ENCODE measurements at regions not wholly inside any gene's neighbourhood (a gene's known extent, or its start where the extent isn't known, plus 50 kb on each side); places are given as distances from the start of the nearest gene placed in this dataset.

DNA sequence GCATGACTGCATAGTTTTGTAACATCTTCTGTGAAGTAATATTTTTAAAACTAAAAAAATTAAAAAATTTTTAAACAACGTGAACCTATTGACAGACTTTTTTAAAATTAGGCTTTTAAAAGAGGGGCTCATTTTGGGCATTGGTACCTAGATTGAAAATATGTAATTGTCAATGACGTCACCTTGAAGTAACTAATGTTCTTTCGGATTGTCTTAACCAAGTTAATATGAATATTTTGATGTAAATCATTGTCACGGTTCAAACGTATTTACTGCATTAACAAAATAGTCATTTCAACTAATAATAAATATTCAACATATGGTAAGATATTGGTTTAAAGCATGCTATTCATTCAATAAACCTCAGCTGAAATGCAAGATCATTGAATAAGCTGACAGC lies 719.8 kb downstream of the ANKRD7 start:
- no peak overlapping the region for H3K9ac ChIP-seq (ENCODE audit: low read depth in 1 of 2, low read length in 2 of 2)
- TF ChIP-seq SP1 (IDR thresholded peaks at IDR 0.05): no peak
- no peak for TF ChIP-seq NR2F2 (IDR thresholded peaks at IDR 0.05)
- TF ChIP-seq JUND (IDR thresholded peaks at IDR 0.05): no peak
- TF ChIP-seq, protein P1, sequence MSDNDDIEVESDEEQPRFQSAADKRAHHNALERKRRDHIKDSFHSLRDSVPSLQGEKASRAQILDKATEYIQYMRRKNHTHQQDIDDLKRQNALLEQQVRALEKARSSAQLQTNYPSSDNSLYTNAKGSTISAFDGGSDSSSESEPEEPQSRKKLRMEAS (IDR thresholded peaks at IDR 0.05): no peak
- TF ChIP-seq ZBTB33 (IDR thresholded peaks at IDR 0.05): no peak
- no peak for TF ChIP-seq YY1 (IDR thresholded peaks at IDR 0.05)
- TF ChIP-seq RXRA (IDR thresholded peaks at IDR 0.05): no peak
- TF ChIP-seq EGR1 (IDR thresholded peaks at IDR 0.05; ENCODE audit: low read depth in 2 of 2): no peak
- TF ChIP-seq ATF3 (IDR thresholded peaks at IDR 0.05): no peak
- TF ChIP-seq FOXA2 (IDR thresholded peaks at IDR 0.05): no peak
- no peak for TF ChIP-seq HNF4G (IDR thresholded peaks at IDR 0.05)
- TF ChIP-seq, protein P2, sequence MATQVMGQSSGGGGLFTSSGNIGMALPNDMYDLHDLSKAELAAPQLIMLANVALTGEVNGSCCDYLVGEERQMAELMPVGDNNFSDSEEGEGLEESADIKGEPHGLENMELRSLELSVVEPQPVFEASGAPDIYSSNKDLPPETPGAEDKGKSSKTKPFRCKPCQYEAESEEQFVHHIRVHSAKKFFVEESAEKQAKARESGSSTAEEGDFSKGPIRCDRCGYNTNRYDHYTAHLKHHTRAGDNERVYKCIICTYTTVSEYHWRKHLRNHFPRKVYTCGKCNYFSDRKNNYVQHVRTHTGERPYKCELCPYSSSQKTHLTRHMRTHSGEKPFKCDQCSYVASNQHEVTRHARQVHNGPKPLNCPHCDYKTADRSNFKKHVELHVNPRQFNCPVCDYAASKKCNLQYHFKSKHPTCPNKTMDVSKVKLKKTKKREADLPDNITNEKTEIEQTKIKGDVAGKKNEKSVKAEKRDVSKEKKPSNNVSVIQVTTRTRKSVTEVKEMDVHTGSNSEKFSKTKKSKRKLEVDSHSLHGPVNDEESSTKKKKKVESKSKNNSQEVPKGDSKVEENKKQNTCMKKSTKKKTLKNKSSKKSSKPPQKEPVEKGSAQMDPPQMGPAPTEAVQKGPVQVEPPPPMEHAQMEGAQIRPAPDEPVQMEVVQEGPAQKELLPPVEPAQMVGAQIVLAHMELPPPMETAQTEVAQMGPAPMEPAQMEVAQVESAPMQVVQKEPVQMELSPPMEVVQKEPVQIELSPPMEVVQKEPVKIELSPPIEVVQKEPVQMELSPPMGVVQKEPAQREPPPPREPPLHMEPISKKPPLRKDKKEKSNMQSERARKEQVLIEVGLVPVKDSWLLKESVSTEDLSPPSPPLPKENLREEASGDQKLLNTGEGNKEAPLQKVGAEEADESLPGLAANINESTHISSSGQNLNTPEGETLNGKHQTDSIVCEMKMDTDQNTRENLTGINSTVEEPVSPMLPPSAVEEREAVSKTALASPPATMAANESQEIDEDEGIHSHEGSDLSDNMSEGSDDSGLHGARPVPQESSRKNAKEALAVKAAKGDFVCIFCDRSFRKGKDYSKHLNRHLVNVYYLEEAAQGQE (IDR thresholded peaks at IDR 0.05): no peak
- TF ChIP-seq TAF1 (conservative IDR thresholded peaks at IDR 0.05): no peak
- no peak for TF ChIP-seq GABPA (IDR thresholded peaks at IDR 0.05 in 1 of 2, conservative IDR thresholded peaks at IDR 0.05 in 1 of 2)
- TF ChIP-seq FOXA1 (IDR thresholded peaks at IDR 0.05): no peak
- no peak overlapping the region for H3K4me3 ChIP-seq (ENCODE audit: low read depth in 1 of 3, low read length in 3 of 3)

GRCh38 chr7:118945911-118946682 lies 721.6 kb downstream of the ANKRD7 start:
- Histone ChIP-seq H3K9me3 (ENCODE audit: control insufficient read depth in 4 of 4, low read length in 3 of 4) (no peaks in the 10 kb centered on the region), H3K27me3 (ENCODE audit: control insufficient read depth in 4 of 4, insufficient read depth in 4 of 4, low read length in 3 of 4) (no peaks in the 10 kb centered on the region), H3K4me1 (ENCODE audit: control insufficient read depth in 4 of 4, insufficient read depth in 4 of 4, low read length in 3 of 4) (no peaks in the 10 kb centered on the region), H3K36me3 (ENCODE audit: control insufficient read depth in 4 of 4, insufficient read depth in 3 of 4, low read depth in 1 of 4, low read length in 3 of 4) (no peaks in the 10 kb centered on the region), H3K27ac (ENCODE audit: low read depth in 1 of 2, low read length in 2 of 2) (no peak overlapping the region), H3K4me3 (ENCODE audit: low read depth in 1 of 3, low read length in 3 of 3) (no peak overlapping the region), H3K9ac (ENCODE audit: low read depth in 1 of 2, low read length in 2 of 2) (no peak overlapping the region)
- DNase-seq (ENCODE audit: low spot score): no peak
- TF ChIP-seq FOXA2 (IDR thresholded peaks at IDR 0.05) (no peak), CTCF (IDR thresholded peaks at IDR 0.05; ENCODE audit: low read depth, low read length, missing input control) (no peak), RXRA (IDR thresholded peaks at IDR 0.05) (no peak), HNF4G (IDR thresholded peaks at IDR 0.05) (no peak), HNF4A (conservative IDR thresholded peaks at IDR 0.05) (no peak)
- TF ChIP-seq, protein P1 (IDR thresholded peaks at IDR 0.05): no peak
- 80% methylated on average over 13 of the region's 13 CpGs for WGBS

More for the DNA sequence above, 719.8 kb downstream of the ANKRD7 start:
- Histone ChIP-seq H3K27me3 (ENCODE audit: control insufficient read depth in 4 of 4, insufficient read depth in 4 of 4, low read length in 3 of 4) (no peaks in the 10 kb centered on the region), H3K27ac (ENCODE audit: low read depth in 1 of 2, low read length in 2 of 2) (no peak overlapping the region), H3K36me3 (ENCODE audit: control insufficient read depth in 4 of 4, insufficient read depth in 3 of 4, low read depth in 1 of 4, low read length in 3 of 4) (no peaks in the 10 kb centered on the region), H3K9me3 (ENCODE audit: control insufficient read depth in 4 of 4, low read length in 3 of 4) (no peaks in the 10 kb centered on the region), H3K4me1 (ENCODE audit: control insufficient read depth in 4 of 4, insufficient read depth in 4 of 4, low read length in 3 of 4) (no peaks in the 10 kb centered on the region)
- 71% methylated on average over 5 of the region's 5 CpGs for WGBS
- no peak for DNase-seq (ENCODE audit: low spot score)

Measured in liver (tissue), 8 donors.